ENCODE measurements at regions not wholly inside any gene's neighbourhood (a gene's known extent, or its start where the extent isn't known, plus 50 kb on each side); places are given as distances from the start of the nearest gene placed in this dataset.

- no peak overlapping the region for H3K4me3 ChIP-seq (ENCODE audit: low read length in 2 of 2)
- ChIA-PET POLR2A (ENCODE audit: partially characterized antibody) (no interaction called here), CTCF (ENCODE audit: partially characterized antibody) (no interaction called here)
- Mint-ChIP-seq H3K27ac (no peak overlapping the region), H3K4me3 (no peak overlapping the region), H3K27me3 (no peaks in the 10 kb centered on the region), H3K4me1 (no peaks in the 10 kb centered on the region), H3K36me3 (no peaks in the 10 kb centered on the region), H3K9me3 (peaks cover 3 to 14% (median 4%) of the 10 kb centered on the region in 8 donors)
- H3K4me1 ChIP-seq (ENCODE audit: insufficient read depth, low read length) = no peaks in the 10 kb centered on the region
- intact Hi-C loops (cut with micrococcal nuclease) = no loop called here
- no peaks in the 10 kb centered on the region for H3K27me3 ChIP-seq (ENCODE audit: insufficient read depth, low read length)
- no peak overlapping the region for H3K27ac ChIP-seq (ENCODE audit: low read depth, low read length)
- DNase-seq = no peak
- no peaks in the 10 kb centered on the region for H3K9me3 ChIP-seq (ENCODE audit: control insufficient read depth in 1 of 2, low read length in 2 of 2)
- H3K36me3 ChIP-seq (ENCODE audit: insufficient read depth, low read length) = no peaks in the 10 kb centered on the region
Observed at GRCh38 chr20:55830121-55830827, 175.0 kb downstream of the CBLN4 start.

DNA sequence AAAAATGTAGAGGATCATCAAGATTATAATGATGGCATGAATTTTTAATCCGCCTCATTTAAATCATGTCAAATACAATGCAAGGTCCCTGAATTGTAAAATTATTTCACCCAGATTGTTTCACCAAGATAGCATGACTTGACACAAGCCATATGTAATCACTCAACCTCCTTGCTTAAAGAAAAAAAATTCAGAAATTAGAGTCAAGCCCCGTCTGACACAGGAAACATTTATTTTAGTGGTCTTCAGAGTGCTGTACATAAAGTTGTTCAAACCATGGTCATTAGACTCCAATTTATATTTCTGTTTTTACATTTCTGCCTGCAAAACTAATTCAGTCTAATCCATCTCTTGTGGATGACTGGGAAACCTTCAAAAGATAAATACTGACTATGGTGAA lies 200.2 kb downstream of the CBLN4 start:
- H3K4me1 Mint-ChIP-seq = no peaks in the 10 kb centered on the region
- no peak overlapping the region for H3K27ac ChIP-seq (ENCODE audit: low read depth, low read length)
- no peak for DNase-seq
- POLR2A ChIA-PET (ENCODE audit: partially characterized antibody) = no interaction called here
- no peaks in the 10 kb centered on the region for H3K4me1 ChIP-seq (ENCODE audit: insufficient read depth, low read length)
- H3K36me3 Mint-ChIP-seq = no peaks in the 10 kb centered on the region
- no peaks in the 10 kb centered on the region for H3K9me3 ChIP-seq (ENCODE audit: control insufficient read depth in 1 of 2, low read length in 2 of 2)
- H3K27me3 Mint-ChIP-seq = no peaks in the 10 kb centered on the region
- CTCF ChIA-PET (ENCODE audit: partially characterized antibody) = no interaction called here
- H3K9me3 Mint-ChIP-seq = peaks cover 0 to 11% (median 4%) of the 10 kb centered on the region in 8 donors
- intact Hi-C loops (cut with micrococcal nuclease) = no loop called here
- H3K27ac Mint-ChIP-seq = no peak overlapping the region
- no peak overlapping the region for H3K4me3 Mint-ChIP-seq
- no peaks in the 10 kb centered on the region for H3K36me3 ChIP-seq (ENCODE audit: insufficient read depth, low read length)
- no peak overlapping the region for H3K4me3 ChIP-seq (ENCODE audit: low read length in 2 of 2)
- H3K27me3 ChIP-seq (ENCODE audit: insufficient read depth, low read length) = no peaks in the 10 kb centered on the region

GRCh38 chr20:55800552-55801245 lies 204.6 kb downstream of the CBLN4 start:
- H3K36me3 ChIP-seq (ENCODE audit: insufficient read depth, low read length) = no peaks in the 10 kb centered on the region
- intact Hi-C loops (cut with micrococcal nuclease) = no loop called here
- no peaks in the 10 kb centered on the region for H3K4me1 ChIP-seq (ENCODE audit: insufficient read depth, low read length)
- H3K9me3 ChIP-seq (ENCODE audit: control insufficient read depth in 1 of 2, low read length in 2 of 2) = no peaks in the 10 kb centered on the region
- no peak overlapping the region for H3K27ac Mint-ChIP-seq
- H3K36me3 Mint-ChIP-seq = no peaks in the 10 kb centered on the region
- H3K27me3 Mint-ChIP-seq = no peaks in the 10 kb centered on the region
- no peaks in the 10 kb centered on the region for H3K27me3 ChIP-seq (ENCODE audit: insufficient read depth, low read length)
- DNase-seq = no peak
- ChIA-PET POLR2A (ENCODE audit: partially characterized antibody) (no interaction called here), CTCF (ENCODE audit: partially characterized antibody) (no interaction called here)
- no peak overlapping the region for H3K4me3 ChIP-seq (ENCODE audit: low read length in 2 of 2)
- peaks cover 0 to 11% (median 7%) of the 10 kb centered on the region in 8 donors for H3K9me3 Mint-ChIP-seq
- H3K4me3 Mint-ChIP-seq = no peak overlapping the region
- H3K4me1 Mint-ChIP-seq = no peaks in the 10 kb centered on the region
- no peak overlapping the region for H3K27ac ChIP-seq (ENCODE audit: low read depth, low read length)

DNA sequence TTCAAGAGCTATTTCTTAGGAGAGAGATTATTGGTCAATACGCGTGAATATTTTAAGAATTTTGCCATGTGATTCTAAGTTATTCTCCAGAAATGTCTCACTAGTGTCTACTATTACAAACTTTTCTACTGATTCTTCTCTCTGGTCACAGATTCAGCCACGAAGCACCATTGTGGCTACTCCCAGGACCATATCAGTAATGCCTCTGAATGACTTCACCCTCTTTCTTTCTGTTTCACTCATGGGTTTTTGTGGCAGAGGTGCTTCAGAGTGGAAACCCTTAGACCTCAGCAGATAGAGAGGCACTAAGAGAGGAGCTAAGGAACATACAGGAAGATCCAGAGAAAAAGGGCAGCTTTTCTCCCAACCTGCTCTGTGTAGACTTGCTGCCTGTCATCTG lies 211.3 kb downstream of the CBLN4 start:
- H3K9me3 ChIP-seq (ENCODE audit: control insufficient read depth in 1 of 2, low read length in 2 of 2) = no peaks in the 10 kb centered on the region
- H3K27me3 ChIP-seq (ENCODE audit: insufficient read depth, low read length) = no peaks in the 10 kb centered on the region
- DNase-seq = no peak
- H3K36me3 Mint-ChIP-seq = no peaks in the 10 kb centered on the region
- no peak overlapping the region for H3K4me3 Mint-ChIP-seq
- intact Hi-C loops (cut with micrococcal nuclease) = no loop called here
- no peaks in the 10 kb centered on the region for H3K4me1 Mint-ChIP-seq
- no peaks in the 10 kb centered on the region for H3K27me3 Mint-ChIP-seq
- no peaks in the 10 kb centered on the region for H3K36me3 ChIP-seq (ENCODE audit: insufficient read depth, low read length)
- ChIA-PET CTCF (ENCODE audit: partially characterized antibody) (no interaction called here), POLR2A (ENCODE audit: partially characterized antibody) (no interaction called here)
- no peak overlapping the region for H3K4me3 ChIP-seq (ENCODE audit: low read length in 2 of 2)
- H3K27ac ChIP-seq (ENCODE audit: low read depth, low read length) = no peak overlapping the region
- H3K4me1 ChIP-seq (ENCODE audit: insufficient read depth, low read length) = no peaks in the 10 kb centered on the region
- H3K27ac Mint-ChIP-seq = no peak overlapping the region
- H3K9me3 Mint-ChIP-seq = peaks cover 0 to 11% (median 6%) of the 10 kb centered on the region in 8 donors

DNA sequence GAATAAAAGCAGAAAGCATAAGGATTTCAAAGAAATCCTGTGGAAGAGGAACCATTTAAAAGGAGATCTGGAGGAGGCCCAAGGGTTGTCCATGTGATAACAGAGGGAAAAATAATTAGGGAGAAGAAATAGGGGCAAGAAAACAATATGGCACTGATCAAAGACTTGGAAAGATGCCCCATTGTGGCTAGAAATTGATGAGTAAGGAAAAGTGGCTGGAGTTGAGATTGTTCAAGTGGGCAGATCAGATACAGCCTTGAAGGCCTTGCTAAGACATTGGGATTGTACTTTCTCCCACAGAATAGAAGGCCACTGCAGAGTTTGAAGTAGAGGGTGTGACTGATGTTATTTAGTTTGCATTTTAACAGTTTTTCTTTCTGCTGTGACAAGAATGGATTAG lies 213.3 kb downstream of the CBLN4 start:
- POLR2A ChIA-PET (ENCODE audit: partially characterized antibody) = no interaction called here
- H3K4me1 Mint-ChIP-seq = no peaks in the 10 kb centered on the region
- no peaks in the 10 kb centered on the region for H3K27me3 Mint-ChIP-seq
- Histone ChIP-seq H3K4me1 (ENCODE audit: insufficient read depth, low read length) (no peaks in the 10 kb centered on the region), H3K27ac (ENCODE audit: low read depth, low read length) (no peak overlapping the region), H3K9me3 (ENCODE audit: control insufficient read depth in 1 of 2, low read length in 2 of 2) (no peaks in the 10 kb centered on the region), H3K36me3 (ENCODE audit: insufficient read depth, low read length) (no peaks in the 10 kb centered on the region), H3K4me3 (ENCODE audit: low read length in 2 of 2) (no peak overlapping the region), H3K27me3 (ENCODE audit: insufficient read depth, low read length) (no peaks in the 10 kb centered on the region)
- intact Hi-C loops (cut with micrococcal nuclease) = no loop called here
- no peak for DNase-seq
- CTCF ChIA-PET (ENCODE audit: partially characterized antibody) = no interaction called here
- H3K36me3 Mint-ChIP-seq = no peaks in the 10 kb centered on the region
- H3K27ac Mint-ChIP-seq = no peak overlapping the region
- peaks cover 0 to 11% (median 5%) of the 10 kb centered on the region in 8 donors for H3K9me3 Mint-ChIP-seq
- H3K4me3 Mint-ChIP-seq = no peak overlapping the region

- ChIA-PET POLR2A (ENCODE audit: partially characterized antibody) (no interaction called here), CTCF (ENCODE audit: partially characterized antibody) (no interaction called here)
- no peak overlapping the region for H3K27ac ChIP-seq (ENCODE audit: low read depth, low read length)
- Mint-ChIP-seq H3K4me3 (no peak overlapping the region), H3K27ac (no peak overlapping the region), H3K9me3 (peaks cover 0 to 16% (median 5%) of the 10 kb centered on the region in 8 donors), H3K27me3 (no peaks in the 10 kb centered on the region), H3K4me1 (no peaks in the 10 kb centered on the region), H3K36me3 (no peaks in the 10 kb centered on the region)
- no peaks in the 10 kb centered on the region for H3K4me1 ChIP-seq (ENCODE audit: insufficient read depth, low read length)
- no peaks in the 10 kb centered on the region for H3K36me3 ChIP-seq (ENCODE audit: insufficient read depth, low read length)
- intact Hi-C loops (cut with micrococcal nuclease) = no loop called here
- H3K4me3 ChIP-seq (ENCODE audit: low read length in 2 of 2) = no peak overlapping the region
- no peak for DNase-seq
- no peaks in the 10 kb centered on the region for H3K9me3 ChIP-seq (ENCODE audit: control insufficient read depth in 1 of 2, low read length in 2 of 2)
- no peaks in the 10 kb centered on the region for H3K27me3 ChIP-seq (ENCODE audit: insufficient read depth, low read length)
Observed at GRCh38 chr20:55790178-55790577, 215.1 kb downstream of the CBLN4 start.

- H3K4me1 ChIP-seq (ENCODE audit: insufficient read depth, low read length) = no peaks in the 10 kb centered on the region
- ChIA-PET CTCF (ENCODE audit: partially characterized antibody) (no interaction called here), POLR2A (ENCODE audit: partially characterized antibody) (no interaction called here)
- H3K27ac ChIP-seq (ENCODE audit: low read depth, low read length) = no peak overlapping the region
- no peaks in the 10 kb centered on the region for H3K27me3 Mint-ChIP-seq
- intact Hi-C loops (cut with micrococcal nuclease) = no loop called here
- no peak for DNase-seq
- H3K4me1 Mint-ChIP-seq = no peaks in the 10 kb centered on the region
- no peaks in the 10 kb centered on the region for H3K36me3 Mint-ChIP-seq
- H3K9me3 Mint-ChIP-seq = peaks cover 0 to 17% (median 2%) of the 10 kb centered on the region in 8 donors
- no peak overlapping the region for H3K27ac Mint-ChIP-seq
- no peaks in the 10 kb centered on the region for H3K27me3 ChIP-seq (ENCODE audit: insufficient read depth, low read length)
- no peak overlapping the region for H3K4me3 Mint-ChIP-seq
- no peaks in the 10 kb centered on the region for H3K9me3 ChIP-seq (ENCODE audit: control insufficient read depth in 1 of 2, low read length in 2 of 2)
- no peak overlapping the region for H3K4me3 ChIP-seq (ENCODE audit: low read length in 2 of 2)
- no peaks in the 10 kb centered on the region for H3K36me3 ChIP-seq (ENCODE audit: insufficient read depth, low read length)
Observed at GRCh38 chr20:55784036-55784435, 221.3 kb downstream of the CBLN4 start.
